ENCODE measurements at regions not wholly inside any gene's neighbourhood (a gene's known extent, or its start where the extent isn't known, plus 50 kb on each side); places are given as distances from the start of the nearest gene placed in this dataset.

DNA sequence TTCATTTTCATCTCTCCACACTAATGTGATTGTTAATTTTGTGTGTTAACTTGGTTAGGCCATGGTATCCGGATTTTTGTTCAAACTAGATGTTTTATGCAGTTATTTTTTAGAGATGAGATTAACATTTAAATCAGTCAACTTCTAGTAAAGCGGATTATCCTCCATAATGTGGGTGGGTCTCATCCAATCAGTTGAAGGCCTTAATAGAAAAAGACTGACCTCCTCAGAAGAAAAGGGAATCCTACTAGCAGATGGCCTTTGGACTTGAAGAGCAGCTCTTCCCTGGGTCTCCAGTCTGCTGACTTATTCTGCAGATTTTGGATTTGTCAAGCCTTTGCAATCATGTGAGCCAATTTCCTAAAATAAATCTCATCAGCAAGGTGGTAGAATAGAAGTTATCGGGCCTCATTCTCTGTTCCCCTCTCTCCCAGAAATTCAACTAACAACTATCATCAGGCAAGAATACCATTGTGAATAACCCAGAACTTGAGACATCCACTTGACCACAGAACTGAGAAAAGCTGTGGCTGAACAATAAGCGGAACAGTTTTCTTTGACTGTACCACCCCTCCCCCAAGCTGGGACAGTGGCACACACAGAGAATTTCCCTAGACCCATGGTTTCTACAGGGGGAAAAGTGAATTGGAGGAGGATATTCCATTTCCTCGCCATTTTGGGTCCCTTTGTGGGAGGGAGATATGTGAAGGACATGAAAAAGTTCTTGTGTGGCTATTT, 323.0 kb downstream of the UTRN start:
- Histone ChIP-seq H3K4me1 (no peaks in the 10 kb centered on the region), H3K27ac (no peak overlapping the region), H3K27me3 (no peaks in the 10 kb centered on the region), H3K4me3 (no peak overlapping the region), H3K9me3 (no peaks in the 10 kb centered on the region), H3K36me3 (no peaks in the 10 kb centered on the region)
- intact Hi-C loops (cut with DNase I; ENCODE audit: low total_unique reads): no loop called here
- DNase-seq: no peak
- TF ChIP-seq, protein P1, sequence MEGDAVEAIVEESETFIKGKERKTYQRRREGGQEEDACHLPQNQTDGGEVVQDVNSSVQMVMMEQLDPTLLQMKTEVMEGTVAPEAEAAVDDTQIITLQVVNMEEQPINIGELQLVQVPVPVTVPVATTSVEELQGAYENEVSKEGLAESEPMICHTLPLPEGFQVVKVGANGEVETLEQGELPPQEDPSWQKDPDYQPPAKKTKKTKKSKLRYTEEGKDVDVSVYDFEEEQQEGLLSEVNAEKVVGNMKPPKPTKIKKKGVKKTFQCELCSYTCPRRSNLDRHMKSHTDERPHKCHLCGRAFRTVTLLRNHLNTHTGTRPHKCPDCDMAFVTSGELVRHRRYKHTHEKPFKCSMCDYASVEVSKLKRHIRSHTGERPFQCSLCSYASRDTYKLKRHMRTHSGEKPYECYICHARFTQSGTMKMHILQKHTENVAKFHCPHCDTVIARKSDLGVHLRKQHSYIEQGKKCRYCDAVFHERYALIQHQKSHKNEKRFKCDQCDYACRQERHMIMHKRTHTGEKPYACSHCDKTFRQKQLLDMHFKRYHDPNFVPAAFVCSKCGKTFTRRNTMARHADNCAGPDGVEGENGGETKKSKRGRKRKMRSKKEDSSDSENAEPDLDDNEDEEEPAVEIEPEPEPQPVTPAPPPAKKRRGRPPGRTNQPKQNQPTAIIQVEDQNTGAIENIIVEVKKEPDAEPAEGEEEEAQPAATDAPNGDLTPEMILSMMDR (IDR thresholded peaks at IDR 0.05): no peak
- no peak for TF ChIP-seq POLR2A (IDR thresholded peaks at IDR 0.05)

DNA sequence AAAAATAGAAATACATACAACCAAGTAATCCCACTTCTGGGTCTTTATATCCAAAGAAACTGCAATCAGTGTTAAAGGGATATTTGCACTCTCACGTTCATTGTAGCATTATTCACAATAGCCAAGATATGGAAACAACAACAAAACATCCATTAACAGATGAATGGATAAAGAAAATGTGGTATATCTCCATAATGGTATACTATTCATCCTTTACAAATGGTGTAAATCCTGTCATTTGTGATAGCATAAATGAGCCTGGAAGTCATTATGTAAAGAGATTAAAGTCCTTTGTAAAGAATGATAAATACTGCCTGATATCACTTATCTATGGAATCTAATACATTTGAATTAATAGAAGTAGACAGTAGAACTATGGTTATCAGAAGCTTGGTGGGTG, 327.7 kb downstream of the UTRN start:
- intact Hi-C loops (cut with DNase I; ENCODE audit: low total_unique reads): no loop called here
- H3K27ac ChIP-seq: no peak overlapping the region

DNA sequence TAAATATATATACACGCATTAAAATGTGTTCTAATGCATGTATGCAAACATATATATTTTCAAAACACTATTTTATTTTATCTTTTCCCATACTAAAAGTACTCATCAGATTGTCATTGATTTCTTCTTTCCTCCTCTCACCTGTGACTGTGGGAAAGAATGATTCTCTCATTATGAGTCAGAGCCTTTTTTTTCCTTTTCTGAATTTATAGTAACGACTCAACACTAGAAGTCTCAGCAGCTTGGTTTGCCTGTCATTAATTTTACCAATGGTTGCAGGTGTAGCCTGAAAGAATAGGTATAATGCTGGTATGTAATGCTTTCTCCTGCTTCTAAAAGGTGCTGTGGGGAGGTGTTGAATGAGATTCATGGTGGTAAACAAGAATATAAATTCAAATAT, 328.7 kb downstream of the UTRN start:
- intact Hi-C loops (cut with DNase I; ENCODE audit: low total_unique reads): no loop called here
- DNase-seq: no peak
- Histone ChIP-seq H3K36me3 (no peaks in the 10 kb centered on the region), H3K27me3 (no peaks in the 10 kb centered on the region), H3K9me3 (no peaks in the 10 kb centered on the region), H3K4me1 (no peaks in the 10 kb centered on the region), H3K4me3 (no peak overlapping the region), H3K27ac (no peak overlapping the region)
- TF ChIP-seq POLR2A (IDR thresholded peaks at IDR 0.05): no peak
- TF ChIP-seq, protein P1 (IDR thresholded peaks at IDR 0.05): no peak

More for the DNA sequence above, 327.7 kb downstream of the UTRN start:
- Histone ChIP-seq H3K4me1 (no peaks in the 10 kb centered on the region), H3K36me3 (no peaks in the 10 kb centered on the region), H3K27me3 (no peaks in the 10 kb centered on the region), H3K4me3 (no peak overlapping the region), H3K9me3 (no peaks in the 10 kb centered on the region)
- no peak for TF ChIP-seq POLR2A (IDR thresholded peaks at IDR 0.05)
- TF ChIP-seq, protein P1 (IDR thresholded peaks at IDR 0.05): no peak
- DNase-seq: no peak

DNA sequence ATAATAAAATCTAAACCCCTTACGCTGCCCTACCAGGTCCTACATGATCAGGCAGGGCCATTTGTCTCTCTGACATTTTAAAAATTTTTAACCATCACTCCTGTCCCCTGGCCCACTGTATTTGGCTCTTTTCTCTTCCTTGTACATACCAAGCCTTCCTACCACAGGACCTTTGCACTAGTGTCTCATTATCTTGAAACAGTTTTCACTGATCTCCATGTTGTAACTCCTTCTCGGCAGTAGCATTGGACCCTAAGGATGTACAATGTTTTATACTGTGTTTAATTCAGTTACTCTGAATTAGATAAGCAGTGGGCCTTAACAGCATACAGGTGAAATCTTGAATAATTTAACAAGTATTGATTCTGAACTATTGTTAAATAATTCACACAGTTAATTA, 330.7 kb downstream of the UTRN start:
- H3K27me3 ChIP-seq: no peaks in the 10 kb centered on the region
- H3K4me1 ChIP-seq: peaks cover 0 to 3% of the 10 kb centered on the region in 2 donors
- no peaks in the 10 kb centered on the region for H3K9me3 ChIP-seq
- TF ChIP-seq, protein P1 (IDR thresholded peaks at IDR 0.05): no peak
- TF ChIP-seq POLR2A (IDR thresholded peaks at IDR 0.05): no peak
- no peaks in the 10 kb centered on the region for H3K36me3 ChIP-seq
- no peak overlapping the region for H3K27ac ChIP-seq
- H3K4me3 ChIP-seq: no peak overlapping the region
- intact Hi-C loops (cut with DNase I; ENCODE audit: low total_unique reads): no loop called here
- DNase-seq: no peak

DNA sequence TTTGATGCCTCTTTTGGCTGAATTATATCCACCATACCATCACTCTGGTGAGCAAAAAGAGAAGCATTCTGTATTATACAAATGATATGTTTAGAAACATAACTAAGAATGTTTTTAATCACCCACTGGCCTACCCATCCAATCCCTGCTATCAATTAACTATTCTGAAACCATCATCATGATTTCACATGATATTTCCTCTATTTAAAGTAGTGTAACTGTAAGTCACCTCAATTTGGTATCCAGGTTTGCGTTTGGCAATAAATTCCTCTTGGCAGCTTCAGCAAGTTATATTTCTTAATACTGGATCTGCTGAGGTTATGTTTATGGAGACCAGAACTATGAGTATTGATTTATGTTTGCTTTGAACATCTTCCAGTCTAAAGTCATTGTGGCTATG, 332.1 kb downstream of the UTRN start:
- Histone ChIP-seq H3K27me3 (no peaks in the 10 kb centered on the region), H3K36me3 (no peaks in the 10 kb centered on the region), H3K27ac (no peak overlapping the region), H3K9me3 (no peaks in the 10 kb centered on the region), H3K4me1 (peaks cover 0 to 3% of the 10 kb centered on the region in 2 donors), H3K4me3 (no peak overlapping the region)
- TF ChIP-seq, protein P1 (IDR thresholded peaks at IDR 0.05): no peak
- TF ChIP-seq POLR2A (IDR thresholded peaks at IDR 0.05): no peak
- intact Hi-C loops (cut with DNase I; ENCODE audit: low total_unique reads): no loop called here
- DNase-seq: no peak
